Ovary (tissue), 3 donors: ENCODE measurements at regions not wholly inside any gene's neighbourhood (a gene's known extent, or its start where the extent isn't known, plus 50 kb on each side); places are given as distances from the start of the nearest gene placed in this dataset.

Experiments
- CTCF ChIP-seq, 3 donors: fragments of 450-650 bp in 2 of 3; fragments of 200-600 bp in 1 of 3; IDR thresholded peaks; one replicate each; pipeline versions ENCODE4 v1.5.1 to v1.8.0; 2016 to 2022; ENCODE audit warnings: antibody characterized with exemption in 3 of 3, mild to moderate bottlenecking in 1 of 3
- EP300 ChIP-seq: sonication (generic); formaldehyde crosslinking; IDR thresholded peaks from one replicate; pipeline ENCODE4 v1.6.1; 2017; ENCODE audit warnings: antibody characterized with exemption
- POLR2A ChIP-seq: fragments of 450-650 bp; IDR thresholded peaks from one replicate; pipeline ENCODE4 v1.6.1; 2017; ENCODE audit warnings: antibody characterized with exemption, mild to moderate bottlenecking, moderate library complexity
- donor health status: DM: no; HTN: no; CAD: no.

GRCh38 chr6:144434308-144434990 lies 149.3 kb downstream of the UTRN start:
- TF ChIP-seq CTCF (IDR thresholded peaks at IDR 0.05) (no peak), POLR2A (no peak), EP300 (no peak)
